Astrocyte of the spinal cord (primary cell): ENCODE measurements at regions not wholly inside any gene's neighbourhood (a gene's known extent, or its start where the extent isn't known, plus 50 kb on each side); places are given as distances from the start of the nearest gene placed in this dataset.

Experiments used
- DNase-seq: peaks from one replicate; pipeline ENCODE4 v3.0.0; 2011; ENCODE audit warnings: low read depth, low spot score
- H3K4me3 ChIP-seq: 2 replicates; pipeline ENCODE4 v1.5.1; 2011; ENCODE audit warnings: low read depth, mild to moderate bottlenecking, low read length, moderate library complexity
- CTCF ChIP-seq: IDR thresholded peaks from 2 replicates; pipeline ENCODE4 v1.5.1; 2012; ENCODE audit warnings: low read depth, mild to moderate bottlenecking, low read length, inconsistent platforms
- in situ Hi-C: cut with HindIII; loops from 2 replicates; pipeline ENCODE4 v1.10.0; 2017; ENCODE audit warnings: low sequenced_read_pairs

- in situ Hi-C loops, result no loop called here
- no peak for TF ChIP-seq CTCF
- H3K4me3 ChIP-seq, result no peak overlapping the region
- no peak for DNase-seq
These were observed 1331.3 kb downstream of the AACS start for GRCh38 chr12:126396536-126396935.

GRCh38 chr12:126397071-126397581, 1331.9 kb downstream of the AACS start:
- H3K4me3 ChIP-seq, result no peak overlapping the region
- in situ Hi-C loops, result no loop called here
- TF ChIP-seq CTCF, result no peak
- DNase-seq, result peak; percentile 45

- DNase-seq, result no peak
These were observed 1332.4 kb downstream of the AACS start for GRCh38 chr12:126397660-126398059.

GRCh38 chr12:126400831-126401230, 1335.6 kb downstream of the AACS start:
- no peak overlapping the region for H3K4me3 ChIP-seq
- in situ Hi-C loops, result no loop called here
- no peak for TF ChIP-seq CTCF
- DNase-seq, result no peak

More at GRCh38 chr12:126397660-126398059, 1332.4 kb downstream of the AACS start:
- no peak for TF ChIP-seq CTCF
- no peak overlapping the region for H3K4me3 ChIP-seq
- in situ Hi-C loops, result no loop called here

- DNase-seq, result no peak
- H3K4me3 ChIP-seq, result no peak overlapping the region
- in situ Hi-C loops, result no loop called here
- TF ChIP-seq CTCF, result no peak
These were observed 1339.2 kb downstream of the AACS start for GRCh38 chr12:126404293-126404881.

GRCh38 chr12:126418400-126418799, 1353.2 kb downstream of the AACS start:
- TF ChIP-seq CTCF, result no peak
- H3K4me3 ChIP-seq, result no peak overlapping the region
- in situ Hi-C loops, result no loop called here
- no peak for DNase-seq

- in situ Hi-C loops, result no loop called here
- H3K4me3 ChIP-seq, result no peak overlapping the region
- TF ChIP-seq CTCF, result no peak
- DNase-seq, result no peak
These were observed 1353.9 kb downstream of the AACS start for GRCh38 chr12:126419131-126419530.
